ENCODE measurements at regions not wholly inside any gene's neighbourhood (a gene's known extent, or its start where the extent isn't known, plus 50 kb on each side); places are given as distances from the start of the nearest gene placed in this dataset.

DNA sequence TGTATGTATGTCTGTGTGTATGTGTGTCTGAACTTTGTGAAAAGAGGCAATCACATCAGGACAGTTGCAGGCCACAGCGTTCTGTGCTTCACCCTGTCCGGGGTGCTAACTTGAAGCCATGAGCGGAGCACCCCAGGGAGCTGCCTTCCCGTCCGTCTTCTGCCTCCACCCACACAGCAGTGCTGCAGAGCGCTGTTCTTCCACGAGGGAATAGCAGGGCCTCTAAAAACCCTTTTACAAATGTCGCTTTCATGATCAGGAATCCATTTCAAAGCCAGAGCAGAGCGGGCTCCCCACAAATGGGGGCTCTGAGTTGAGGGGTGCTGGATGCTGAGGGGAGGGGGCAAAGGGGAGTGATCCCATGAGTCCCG, 131.5 kb downstream of the RNASET2 start:
- Histone ChIP-seq H2BK5ac (ENCODE audit: insufficient read length, low read length) (no peak overlapping the region), H3K18ac (ENCODE audit: insufficient read length, low read depth, low read length) (no peak overlapping the region), H3K79me1 (ENCODE audit: insufficient read depth, low read depth, low read length, poor library complexity, severe bottlenecking) (no peaks in the 10 kb centered on the region), H3K23ac (ENCODE audit: insufficient read length, low read depth, low read length) (no peak overlapping the region), H2BK20ac (ENCODE audit: low read depth, low read length, poor library complexity, severe bottlenecking) (no peak overlapping the region), H3K4ac (ENCODE audit: low read depth, low read length) (no peak overlapping the region), H2BK120ac (ENCODE audit: low read depth, low read length, poor library complexity, severe bottlenecking) (no peak overlapping the region), H3T11ph (ENCODE audit: low read length) (no peak overlapping the region), H2BK15ac (ENCODE audit: low read depth, low read length) (no peak overlapping the region), H2BK12ac (ENCODE audit: insufficient read length, low read depth, low read length) (no peak overlapping the region), H4K20me1 (ENCODE audit: control insufficient read depth, insufficient read depth, insufficient read length) (no peaks in the 10 kb centered on the region), H4K8ac (replicated peaks; ENCODE audit: insufficient read length, low read depth, low read length) (no peak overlapping the region), H3K23me2 (ENCODE audit: insufficient read length, low read depth, low read length, poor library complexity, severe bottlenecking) (no peaks in the 10 kb centered on the region), H3K56ac (ENCODE audit: insufficient read length, low read depth, low read length) (no peak overlapping the region), H2AFZ (ENCODE audit: low read length) (no peak overlapping the region), H3K9ac (ENCODE audit: extremely low read depth, insufficient read length, low read length) (no peak overlapping the region), H3K4me2 (ENCODE audit: insufficient read depth, insufficient read length, low read length) (no peak overlapping the region), H2AK5ac (ENCODE audit: insufficient read length, low read length) (no peak overlapping the region), H4K5ac (ENCODE audit: insufficient read length, low read depth, low read length) (no peak overlapping the region), H3K27ac (ENCODE audit: insufficient read length, low read depth, low read length) (no peak overlapping the region), H3K9me3 (ENCODE audit: control insufficient read depth, low read depth, low read length) (no peaks in the 10 kb centered on the region), H3K14ac (ENCODE audit: insufficient read depth, low read length) (no peak overlapping the region), H3K27me3 (ENCODE audit: insufficient read depth, low read length) (no peaks in the 10 kb centered on the region), H3K79me2 (ENCODE audit: insufficient read depth, low read length) (no peaks in the 10 kb centered on the region), H3K4me1 (ENCODE audit: insufficient read depth, low read length) (no peaks in the 10 kb centered on the region), H4K91ac (ENCODE audit: insufficient read length, low read depth, low read length) (no peak overlapping the region)
- H3K27me3 Mint-ChIP-seq (ENCODE audit: low read depth) = no peaks in the 10 kb centered on the region
- H3K4me1 Mint-ChIP-seq = no peaks in the 10 kb centered on the region
- no CpG with 5 or more reads among the region's 10 CpGs for WGBS (ENCODE audit: extremely low coverage, insufficient read length, low lambda C conversion rate)
- no peak overlapping the region for H3K27ac Mint-ChIP-seq
- DNase-seq = no peak
- no peaks in the 10 kb centered on the region for H3K9me3 Mint-ChIP-seq
- H3K4me3 Mint-ChIP-seq = no peak overlapping the region
- TF ChIP-seq CTCF (conservative IDR thresholded peaks at IDR 0.05) = no peak
- H3K36me3 Mint-ChIP-seq (ENCODE audit: insufficient read depth in 1 of 3, low read depth in 3 of 3) = no peaks in the 10 kb centered on the region

Data from H9 (cell line).